Medulla oblongata (tissue), 1 donor: ENCODE measurements at regions not wholly inside any gene's neighbourhood (a gene's known extent, or its start where the extent isn't known, plus 50 kb on each side); places are given as distances from the start of the nearest gene placed in this dataset.

Experiments
- DNase-seq: peaks from one replicate; pipeline ENCODE4 v3.0.0-alpha.2; 2015; ENCODE audit errors: extremely low spot score

DNA sequence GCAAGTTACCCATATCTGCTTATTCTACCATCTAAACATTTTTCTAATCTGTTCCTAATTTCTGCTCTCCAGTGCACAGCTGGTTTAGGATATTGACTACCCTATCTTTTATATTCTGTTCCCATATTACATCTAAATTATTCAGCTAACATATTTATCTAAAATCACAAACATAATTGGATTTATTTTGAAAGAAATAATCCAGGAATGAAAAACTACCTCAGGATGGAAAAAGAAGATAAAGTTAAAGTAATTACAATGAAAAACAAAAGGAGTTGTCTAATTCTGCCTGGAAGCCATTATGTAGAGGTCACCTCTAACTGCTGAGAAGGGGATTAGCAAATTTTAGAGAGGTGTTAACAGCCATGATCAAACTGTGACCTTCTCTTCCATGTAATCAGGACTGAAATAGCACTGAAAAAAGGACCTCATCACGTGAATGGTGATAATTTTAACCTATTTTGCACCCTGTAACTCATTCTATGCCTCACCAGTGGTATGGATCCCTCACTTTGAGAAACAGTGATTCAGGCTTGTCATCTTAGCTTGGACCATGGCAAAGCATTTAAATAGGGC is 653.3 kb downstream of the CDH11 start:
- no peak for DNase-seq

DNA sequence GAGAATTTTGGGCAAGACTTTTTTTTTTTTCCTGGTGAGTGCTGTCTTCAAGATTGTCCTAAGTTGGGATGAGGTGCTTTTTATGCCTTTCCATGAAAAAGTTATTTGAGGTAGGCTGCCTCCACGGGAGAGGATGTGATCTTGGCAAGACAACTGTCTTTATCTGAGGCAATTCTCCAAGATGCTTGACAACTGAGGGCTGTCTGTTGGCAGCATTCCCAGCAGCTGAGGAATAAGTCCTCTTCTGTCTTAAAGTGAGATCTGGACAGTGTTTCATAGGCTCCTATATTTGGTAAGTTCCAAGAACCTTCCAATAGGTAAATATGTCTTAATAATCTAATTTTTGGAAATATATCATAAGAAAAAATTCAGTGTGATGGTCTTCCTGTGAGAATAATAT is 662.0 kb downstream of the CDH11 start:
- no peak for DNase-seq

DNA sequence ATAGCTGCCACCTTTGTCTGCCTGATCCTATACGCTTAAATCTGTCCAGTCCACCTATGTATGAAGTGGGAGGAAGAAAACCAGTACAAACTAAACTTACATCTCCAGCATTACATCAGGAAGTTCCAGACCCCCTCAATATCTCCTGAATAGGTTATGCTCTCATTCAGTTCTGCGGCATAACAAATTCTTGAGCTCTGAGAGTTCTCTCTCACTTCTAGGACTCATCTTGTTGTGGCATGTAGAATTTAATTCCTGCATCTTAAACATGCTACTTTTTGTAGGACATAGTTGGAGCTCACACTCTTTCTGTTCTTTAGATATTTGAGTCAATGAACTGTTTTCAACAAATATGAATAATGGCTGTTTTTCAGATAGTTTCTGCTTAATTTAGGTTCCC is 662.5 kb downstream of the CDH11 start:
- DNase-seq, result no peak

DNA sequence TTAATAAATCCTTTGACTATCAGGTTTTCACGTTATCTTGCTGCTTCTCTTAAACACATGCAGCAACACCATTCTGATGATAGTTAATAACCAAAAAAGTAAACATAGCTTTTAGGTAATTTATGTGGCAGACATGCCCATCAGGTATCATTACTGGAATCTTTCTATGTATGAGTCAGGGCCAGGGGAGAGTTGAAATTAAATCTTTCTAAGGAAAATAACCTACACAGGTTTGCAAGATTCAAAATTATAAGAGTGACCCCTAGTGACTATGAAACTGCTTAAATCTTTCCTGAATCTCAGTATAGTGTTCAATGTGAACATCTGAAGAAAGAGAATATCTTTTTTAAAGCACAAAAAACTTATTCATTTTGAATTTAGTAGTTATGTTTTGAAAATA is 666.6 kb downstream of the CDH11 start:
- no peak for DNase-seq

DNA sequence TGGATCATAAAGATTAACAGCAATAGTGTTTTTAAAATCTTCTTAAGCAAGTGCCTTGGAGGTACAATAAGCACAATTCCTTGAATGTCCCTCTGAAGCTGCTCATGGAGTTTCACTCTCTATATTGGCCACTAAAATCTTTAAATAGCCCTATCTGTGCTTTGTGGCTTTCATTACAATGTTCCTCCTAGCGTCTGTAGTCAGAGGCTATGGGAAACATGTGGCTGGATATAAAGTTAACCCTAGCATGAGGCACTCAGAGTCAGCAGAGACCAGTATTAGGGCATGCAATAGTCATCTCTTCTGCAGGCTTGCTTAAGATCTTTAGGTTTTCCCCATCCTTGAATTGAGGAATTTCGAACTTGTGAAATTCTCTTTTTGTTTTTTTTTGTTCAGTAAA is 668.2 kb downstream of the CDH11 start:
- DNase-seq, result no peak

- no peak for DNase-seq
Observed at GRCh38 chr16:64452446-64452845, 669.4 kb downstream of the CDH11 start.

- no peak for DNase-seq
Observed at GRCh38 chr16:64450177-64450576, 671.7 kb downstream of the CDH11 start.

DNA sequence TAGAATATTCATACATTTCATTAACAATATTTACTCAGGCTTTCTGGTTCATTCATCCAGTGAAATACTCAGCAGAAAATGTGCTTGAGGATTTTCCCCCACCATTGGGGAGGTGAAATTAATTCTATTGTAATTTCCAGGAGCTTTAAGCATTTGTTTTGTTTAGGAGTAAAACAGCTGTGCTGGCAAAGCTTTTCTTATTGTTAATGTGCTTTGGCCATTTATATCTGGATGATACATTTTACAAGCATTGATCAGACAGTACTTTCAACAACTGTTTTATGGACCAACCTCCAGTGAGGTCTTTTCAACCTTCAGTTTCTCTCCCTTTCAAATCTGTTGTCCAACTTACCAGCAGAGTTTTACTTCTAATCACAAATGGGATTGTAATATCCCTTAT is 672.4 kb downstream of the CDH11 start:
- DNase-seq, result no peak

DNA sequence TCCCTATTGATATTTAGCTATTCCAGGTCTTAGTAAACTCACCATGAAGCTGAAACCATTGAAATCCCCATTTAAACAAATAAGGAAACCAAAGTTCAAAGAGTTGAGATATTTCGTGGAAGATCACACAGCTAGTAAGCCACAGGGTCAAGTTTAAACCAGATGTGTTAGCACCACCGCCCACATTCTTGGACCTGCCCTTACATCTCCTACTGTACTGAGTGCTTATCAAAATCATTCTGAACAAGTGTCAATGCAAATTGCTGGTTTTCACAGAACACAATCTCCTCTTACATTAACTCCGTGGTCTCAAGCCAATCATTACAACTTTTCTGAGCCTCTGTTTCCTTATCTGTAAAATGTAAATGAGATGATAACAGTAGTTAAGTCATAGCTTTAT is 676.2 kb downstream of the CDH11 start:
- DNase-seq, result no peak

DNA sequence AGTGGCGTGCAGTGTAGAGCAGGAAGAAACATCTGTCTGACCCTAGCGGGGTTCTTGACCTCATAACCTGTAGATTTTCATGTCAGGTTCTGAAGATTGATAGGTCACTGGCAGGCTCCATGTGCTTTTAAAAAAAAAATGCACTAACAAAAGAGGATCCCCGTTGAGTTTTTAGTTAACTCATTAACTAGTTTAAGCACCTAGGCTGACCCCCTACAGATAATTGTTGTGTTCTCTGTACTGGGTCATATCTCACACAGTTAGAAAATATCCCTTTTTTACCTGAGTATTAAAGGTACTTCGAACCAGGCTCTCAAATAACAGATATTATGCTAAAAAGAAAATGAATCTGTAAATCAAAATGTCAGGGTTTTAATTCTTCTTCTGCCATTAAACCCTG is 676.6 kb downstream of the CDH11 start:
- no peak for DNase-seq

DNA sequence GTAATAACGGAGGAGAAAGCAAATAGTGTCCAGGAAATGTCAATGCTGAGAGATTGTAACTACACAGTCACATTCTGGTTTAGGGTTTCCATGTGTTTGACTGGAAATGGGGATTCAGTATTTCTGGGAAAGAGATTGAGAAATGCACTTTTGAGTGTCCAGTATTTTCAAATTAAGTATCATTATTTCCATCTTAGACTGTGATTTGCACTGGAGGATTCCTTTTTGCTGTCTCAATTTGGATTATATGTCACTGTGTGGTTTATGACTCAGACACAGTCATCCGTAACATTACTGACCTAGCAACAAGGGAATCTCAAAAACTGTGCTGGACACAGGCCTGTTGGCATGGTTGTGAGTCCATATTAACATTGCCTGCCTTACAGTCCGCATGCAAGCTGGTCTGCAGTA is 681.4 kb downstream of the CDH11 start:
- DNase-seq, result no peak

GRCh38 chr16:64440005-64440404 is 681.9 kb downstream of the CDH11 start:
- no peak for DNase-seq

GRCh38 chr16:64437706-64438324 is 684.0 kb downstream of the CDH11 start:
- DNase-seq, result no peak

DNA sequence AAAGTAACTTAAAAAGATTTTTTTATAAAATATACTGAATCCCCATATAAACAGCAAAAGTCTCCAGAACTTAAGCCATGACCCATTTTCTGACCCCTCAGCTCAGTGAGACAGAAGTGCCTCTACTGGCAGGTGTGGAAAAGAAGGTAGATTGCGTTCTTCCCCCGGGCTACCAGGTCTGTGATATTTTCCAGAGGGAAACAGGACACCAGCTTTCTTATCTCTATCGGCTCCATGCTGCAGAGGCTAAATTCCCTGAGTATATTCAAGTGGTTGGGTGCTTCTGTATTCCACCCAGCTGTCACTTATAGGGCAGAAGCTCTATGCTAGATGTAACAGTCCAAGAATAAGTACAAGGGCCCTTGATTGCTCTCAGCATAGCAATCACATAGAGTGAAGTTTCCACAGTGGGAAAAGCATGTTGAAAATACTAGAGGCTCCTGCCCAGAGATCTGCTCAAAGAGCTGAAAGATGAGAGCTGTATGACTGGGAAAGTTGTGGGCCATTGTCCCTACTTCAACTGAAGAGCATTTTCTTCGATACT is 687.3 kb downstream of the CDH11 start:
- DNase-seq, result no peak

GRCh38 chr16:64428463-64429113 is 693.3 kb downstream of the CDH11 start:
- DNase-seq, result no peak

DNA sequence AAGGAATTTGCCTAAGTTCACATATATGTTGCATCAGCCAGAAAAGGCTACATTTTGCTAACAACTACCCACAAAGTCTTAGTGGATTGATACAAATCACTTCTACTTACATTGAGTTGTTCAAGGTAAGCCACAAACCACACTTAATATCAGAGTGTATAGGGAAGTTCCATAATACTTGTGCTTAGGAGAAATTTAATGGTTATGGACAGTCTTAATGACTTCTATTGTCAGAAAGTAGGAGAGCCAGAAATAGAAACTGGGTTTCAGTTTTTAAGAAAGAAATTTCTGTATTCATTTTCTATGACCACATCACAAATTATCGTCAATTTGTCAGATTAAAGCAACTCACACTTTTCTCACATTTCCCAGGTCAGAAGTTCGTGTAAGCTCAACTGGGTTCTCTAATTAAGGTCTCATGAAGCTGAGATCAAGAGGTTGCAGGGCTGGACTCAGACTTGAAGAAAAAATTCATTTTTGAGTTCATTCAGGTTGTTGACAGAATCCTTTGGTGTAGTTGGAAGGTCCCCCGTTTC is 695.7 kb downstream of the CDH11 start:
- DNase-seq, result no peak

DNA sequence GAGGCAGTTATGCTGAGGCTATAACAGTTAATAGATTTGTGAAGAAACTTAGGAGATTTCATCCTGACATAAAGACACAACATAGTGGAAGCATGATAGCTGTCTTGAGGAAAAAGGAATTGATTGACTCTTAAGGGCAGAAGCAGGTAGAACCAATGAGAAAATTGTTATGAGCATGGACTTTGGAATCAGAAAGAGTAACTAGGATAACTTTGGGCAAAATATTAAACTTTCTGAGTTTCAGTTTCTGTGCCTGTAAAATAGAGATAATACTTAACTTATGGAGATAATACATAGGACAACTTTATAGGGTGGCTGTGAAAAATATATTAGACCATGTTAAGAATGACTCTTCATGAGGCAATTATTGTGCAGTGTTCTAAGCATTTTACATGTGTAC is 696.5 kb downstream of the CDH11 start:
- no peak for DNase-seq

- no peak for DNase-seq
Observed at GRCh38 chr16:64422259-64422658, 699.6 kb downstream of the CDH11 start.

DNA sequence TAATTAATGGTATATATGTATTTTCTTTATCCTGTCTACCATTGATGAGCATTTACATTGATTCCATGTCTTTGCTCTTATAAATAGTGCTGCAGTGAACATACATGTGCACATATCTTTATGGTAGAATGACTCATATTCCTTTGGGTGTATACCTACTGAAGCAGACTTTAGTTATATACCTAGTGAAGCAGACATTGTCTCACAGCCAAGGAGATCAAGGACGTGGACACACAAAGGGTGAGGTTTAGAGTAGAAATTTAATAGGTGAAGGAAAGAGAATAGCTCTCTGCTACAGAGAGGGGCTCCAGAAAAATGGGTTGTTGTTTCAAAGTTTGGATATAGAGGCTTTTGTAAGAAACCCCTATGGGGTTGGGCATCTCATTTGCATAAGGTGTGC is 700.3 kb downstream of the CDH11 start:
- no peak for DNase-seq

DNA sequence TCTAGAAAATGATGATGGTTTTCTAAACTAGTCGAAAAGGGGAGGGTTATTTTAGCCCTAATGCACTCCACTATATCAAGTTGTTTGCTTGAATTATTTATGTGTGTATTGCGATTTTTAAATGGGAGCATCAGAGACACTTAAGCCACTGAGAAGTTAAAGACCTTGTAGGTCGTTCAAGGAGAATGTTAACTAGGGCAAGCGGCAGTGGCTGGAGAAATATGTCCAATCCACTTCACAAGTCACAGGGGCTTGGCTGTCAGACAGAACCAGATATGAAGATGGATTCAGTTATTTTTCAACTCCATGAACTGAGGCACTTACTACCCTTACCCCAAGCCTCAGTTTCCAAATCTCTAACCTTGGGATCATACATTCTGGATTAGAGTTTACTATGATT is 702.0 kb downstream of the CDH11 start:
- no peak for DNase-seq

DNA sequence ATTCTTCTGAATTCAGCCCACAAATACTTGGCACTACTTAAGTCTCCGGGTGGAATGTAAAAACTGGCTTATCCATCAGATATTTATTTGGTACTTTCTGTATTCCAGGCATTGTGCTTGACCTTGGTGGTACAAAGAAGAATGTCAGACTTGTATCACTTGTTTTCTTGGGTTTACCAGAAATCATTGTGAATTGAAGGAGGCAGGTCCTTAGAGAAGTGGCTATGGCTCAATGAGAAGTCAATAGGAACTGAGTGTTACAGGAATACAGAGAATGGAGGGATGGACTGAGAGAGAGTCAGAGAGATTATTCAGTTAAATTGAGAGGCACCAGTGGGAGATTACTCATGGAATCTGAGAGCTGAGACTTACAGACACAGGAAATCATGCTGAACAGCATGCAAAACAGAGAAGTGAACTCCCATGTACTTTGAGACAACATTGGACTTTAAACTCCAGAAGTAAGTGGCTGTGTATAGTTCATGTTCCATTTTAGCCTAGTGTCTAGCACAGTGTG is 704.1 kb downstream of the CDH11 start:
- no peak for DNase-seq

- DNase-seq, result peak; percentile 32
Observed at GRCh38 chr16:64416216-64417005, 705.5 kb downstream of the CDH11 start.
